NB4 (cell line): ENCODE measurements at regions not wholly inside any gene's neighbourhood (a gene's known extent, or its start where the extent isn't known, plus 50 kb on each side); places are given as distances from the start of the nearest gene placed in this dataset.

Experiments
- CTCF ChIP-seq: IDR thresholded peaks from one replicate; pipeline ENCODE4 v1.5.1; 2012; ENCODE audit warnings: low read depth, low read length
- MYC ChIP-seq: IDR thresholded peaks from 2 replicates; pipeline ENCODE4 v1.6.1; 2011; ENCODE audit warnings: low read depth, low read length
- POLR2A ChIP-seq: IDR thresholded peaks from 2 replicates; pipeline ENCODE4 v1.6.1; 2011; ENCODE audit warnings: mild to moderate bottlenecking; ENCODE audit not compliant: insufficient read length; ENCODE audit errors: extremely low read depth
- TF ChIP-seq, protein P1 (sequence below): IDR thresholded peaks from 2 replicates; pipeline ENCODE4 v1.6.1; 2011; ENCODE audit warnings: low read depth, low read length

DNA sequence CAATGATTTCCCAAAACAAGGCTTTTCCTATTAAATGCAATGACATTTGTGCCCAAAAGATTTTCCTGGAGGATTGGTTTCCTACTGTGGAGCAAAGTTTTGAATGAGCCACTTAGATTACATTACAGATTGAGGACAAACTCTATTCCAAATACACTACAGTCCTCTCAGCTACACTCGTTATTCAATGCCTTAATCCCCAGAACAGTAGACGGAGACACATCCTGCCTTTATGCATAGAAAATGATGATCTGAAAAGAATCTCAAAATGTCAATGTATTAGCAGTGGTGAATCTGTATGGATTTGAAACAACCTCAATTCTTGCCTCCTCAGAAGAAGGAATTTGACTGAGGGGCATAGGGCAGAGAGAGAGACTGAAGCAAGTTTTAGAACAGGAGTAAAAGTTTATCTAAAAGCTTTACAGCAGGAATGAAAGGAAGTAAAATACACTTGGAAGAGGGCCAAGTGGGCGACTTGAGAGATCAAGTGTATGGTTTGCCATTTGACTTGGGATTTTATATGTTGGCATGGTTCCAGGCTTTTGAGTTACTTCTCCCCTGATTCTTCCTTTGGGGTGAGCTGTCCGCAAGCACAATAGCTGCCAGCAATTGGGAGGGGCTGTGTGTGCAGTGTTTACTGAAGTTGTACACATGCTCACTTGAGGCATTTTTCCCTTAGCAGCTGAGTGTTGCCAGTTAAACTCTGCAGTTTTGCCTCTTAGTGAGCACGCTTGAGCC lies 891.9 kb upstream of the MBL2 start:
- TF ChIP-seq CTCF (no peak), POLR2A (no peak), MYC (no peak)
- TF ChIP-seq, protein P1, sequence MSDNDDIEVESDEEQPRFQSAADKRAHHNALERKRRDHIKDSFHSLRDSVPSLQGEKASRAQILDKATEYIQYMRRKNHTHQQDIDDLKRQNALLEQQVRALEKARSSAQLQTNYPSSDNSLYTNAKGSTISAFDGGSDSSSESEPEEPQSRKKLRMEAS = no peak
